ENCODE measurements at regions not wholly inside any gene's neighbourhood (a gene's known extent, or its start where the extent isn't known, plus 50 kb on each side); places are given as distances from the start of the nearest gene placed in this dataset.

GRCh38 chr17:77006971-77007649, 133.7 kb upstream of the SEC14L1 start:
- TF ChIP-seq GATA3 (IDR thresholded peaks at IDR 0.05; ENCODE audit: low read depth, low read length) (no peak), GATA2 (IDR thresholded peaks at IDR 0.05; ENCODE audit: low read depth, low read length) (no peak)

Measured in SH-SY5Y (cell line).